NCI-H187 treated with DMSO at 0.1 percent for 48 hours (cell line): ENCODE measurements at regions not wholly inside any gene's neighbourhood (a gene's known extent, or its start where the extent isn't known, plus 50 kb on each side); places are given as distances from the start of the nearest gene placed in this dataset.
"Not testable (repeated sequence)": the region's sequence is repeated elsewhere in the genome, so short reads cannot be mapped to it uniquely, and the experiment has no call there.

Source experiments
- DNase-seq: peaks from one replicate; lab custom pipeline; 2025; lab: John Stamatoyannopoulos, UW

DNA sequence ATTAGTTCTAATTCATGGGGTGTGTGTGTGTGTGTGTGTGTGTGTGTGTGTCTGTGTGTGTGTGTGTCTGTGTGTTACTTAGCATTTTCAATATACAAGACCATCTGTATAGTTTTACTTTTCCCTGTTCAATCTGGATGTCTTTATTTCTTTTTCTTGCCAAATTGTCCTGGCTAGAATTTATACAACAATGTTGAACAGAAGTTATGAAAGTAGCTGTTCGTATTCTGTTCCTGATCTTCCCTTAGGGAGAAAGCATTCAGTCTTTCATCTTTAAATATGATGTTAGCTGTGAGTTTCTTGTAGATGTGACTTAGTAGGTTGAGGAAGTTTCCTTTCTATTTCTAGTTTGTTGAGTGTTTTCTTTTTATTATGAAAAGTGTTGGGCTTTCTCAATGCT, 101.0 kb upstream of the ADRA1D start:
- no peak for DNase-seq

GRCh38 chr20:4344670-4345069, 95.6 kb upstream of the ADRA1D start:
- DNase-seq: no peak

GRCh38 chr20:4342609-4343008, 93.5 kb upstream of the ADRA1D start:
- DNase-seq: no peak

DNA sequence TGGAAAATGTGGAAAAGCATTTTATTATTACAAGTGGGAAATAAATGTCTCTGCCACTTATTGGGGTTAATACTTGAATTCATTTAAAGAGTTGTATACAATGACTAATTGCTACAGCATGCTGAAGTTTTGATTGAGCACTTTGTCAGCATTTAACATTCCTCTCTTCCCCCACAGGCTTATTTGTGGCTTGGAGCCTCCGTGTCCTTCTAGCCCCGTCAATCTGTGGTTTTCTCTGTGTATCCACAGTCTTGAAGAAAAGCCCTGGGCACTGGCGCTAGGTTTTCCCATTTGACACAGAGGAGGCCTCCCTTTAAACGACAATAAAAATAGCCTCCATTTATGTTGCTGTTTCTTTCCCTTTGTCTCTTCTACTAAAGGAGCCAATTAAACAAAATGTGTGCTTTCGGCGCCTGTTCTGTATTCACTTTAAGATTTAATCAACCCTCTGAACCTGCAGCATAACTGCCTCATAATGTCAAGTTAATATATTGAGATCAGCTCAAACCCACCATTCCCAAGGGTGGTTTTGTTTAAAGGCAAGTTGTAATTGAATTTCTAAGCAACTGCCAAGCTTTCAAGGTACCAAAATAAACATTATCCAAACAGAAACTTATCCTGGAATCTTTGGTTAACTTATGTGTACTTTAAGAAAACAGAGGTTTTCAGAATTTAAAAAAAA, 92.9 kb upstream of the ADRA1D start:
- no peak for DNase-seq

- no peak for DNase-seq
Observed at GRCh38 chr20:4335722-4336121, 86.6 kb upstream of the ADRA1D start.

- DNase-seq: no peak
Observed at GRCh38 chr20:4332121-4332860, 83.2 kb upstream of the ADRA1D start.

GRCh38 chr20:4330011-4330410, 80.9 kb upstream of the ADRA1D start:
- no peak for DNase-seq

GRCh38 chr20:4329232-4329631, 80.1 kb upstream of the ADRA1D start:
- no peak for DNase-seq

DNA sequence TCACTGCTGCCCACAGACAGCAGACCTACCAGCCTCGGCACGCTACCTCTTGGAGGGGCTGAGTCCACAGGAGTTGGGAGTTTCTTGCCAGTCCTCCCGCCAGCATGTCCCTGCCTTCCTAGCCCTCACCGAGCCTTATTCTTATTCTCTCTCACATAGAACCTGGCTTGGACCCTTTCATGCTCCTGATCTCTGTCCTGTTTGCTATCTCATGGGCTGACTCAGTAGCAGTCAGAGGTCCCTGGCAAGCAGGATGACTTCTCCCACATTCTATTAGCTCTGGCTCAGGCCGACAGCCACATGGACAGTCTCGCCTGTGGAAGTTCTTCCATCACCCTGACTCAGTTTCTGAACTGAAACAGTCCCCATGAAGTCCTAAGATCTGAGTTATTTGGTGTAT, 79.5 kb upstream of the ADRA1D start:
- DNase-seq: no peak

DNA sequence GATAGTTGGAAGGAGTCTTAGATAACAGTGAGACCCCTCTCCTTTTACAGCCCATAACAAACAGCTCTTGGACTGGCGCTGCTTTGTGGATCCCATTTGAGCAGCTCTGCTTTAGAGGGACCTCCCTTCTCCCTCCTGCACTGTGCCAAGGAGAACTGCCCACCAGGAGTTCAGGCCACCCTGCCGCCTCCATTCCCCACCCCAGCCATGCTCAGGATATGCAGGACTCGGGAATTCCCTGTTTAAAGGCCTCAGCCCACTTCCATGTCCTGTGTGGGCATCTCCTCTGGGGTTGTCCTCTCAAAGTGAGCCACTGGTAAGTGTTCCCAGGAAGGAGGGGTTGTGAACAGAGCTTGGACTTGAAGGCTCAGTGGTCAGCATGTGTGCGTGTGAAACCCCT, 78.9 kb upstream of the ADRA1D start:
- DNase-seq: no peak

- no peak for DNase-seq
Observed at GRCh38 chr20:4326195-4327065, 77.3 kb upstream of the ADRA1D start.

DNA sequence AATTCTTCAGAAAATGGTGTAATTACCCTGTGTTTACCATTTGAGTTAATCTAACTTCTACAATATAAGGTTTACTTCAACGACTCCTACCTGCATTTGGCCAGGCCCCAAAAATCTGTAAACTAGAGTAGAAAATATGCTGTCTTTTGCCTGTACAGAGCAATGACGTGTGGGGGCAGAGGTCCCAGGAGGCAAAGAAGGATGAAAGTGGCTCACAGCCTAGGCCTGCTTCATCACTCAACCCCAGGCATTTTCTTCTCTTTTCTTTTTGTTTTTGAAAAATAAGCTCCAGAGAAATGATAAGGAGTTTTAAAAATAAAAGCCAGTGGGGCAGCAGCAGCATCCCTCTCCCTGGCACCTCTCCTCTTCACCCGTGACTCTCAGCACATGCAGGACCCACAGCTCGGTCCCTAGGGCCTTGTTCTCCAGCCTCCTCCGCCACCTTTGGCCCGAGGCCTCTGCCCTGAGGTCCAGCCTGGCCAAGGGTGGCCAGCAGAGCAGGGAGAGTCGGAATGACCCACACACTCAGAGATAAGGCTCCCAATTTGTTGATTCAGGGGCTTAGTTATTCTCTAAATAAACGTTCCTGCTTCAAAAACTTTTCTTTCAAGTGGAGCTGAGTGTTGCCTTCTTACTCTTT, 76.6 kb upstream of the ADRA1D start:
- no peak for DNase-seq

DNA sequence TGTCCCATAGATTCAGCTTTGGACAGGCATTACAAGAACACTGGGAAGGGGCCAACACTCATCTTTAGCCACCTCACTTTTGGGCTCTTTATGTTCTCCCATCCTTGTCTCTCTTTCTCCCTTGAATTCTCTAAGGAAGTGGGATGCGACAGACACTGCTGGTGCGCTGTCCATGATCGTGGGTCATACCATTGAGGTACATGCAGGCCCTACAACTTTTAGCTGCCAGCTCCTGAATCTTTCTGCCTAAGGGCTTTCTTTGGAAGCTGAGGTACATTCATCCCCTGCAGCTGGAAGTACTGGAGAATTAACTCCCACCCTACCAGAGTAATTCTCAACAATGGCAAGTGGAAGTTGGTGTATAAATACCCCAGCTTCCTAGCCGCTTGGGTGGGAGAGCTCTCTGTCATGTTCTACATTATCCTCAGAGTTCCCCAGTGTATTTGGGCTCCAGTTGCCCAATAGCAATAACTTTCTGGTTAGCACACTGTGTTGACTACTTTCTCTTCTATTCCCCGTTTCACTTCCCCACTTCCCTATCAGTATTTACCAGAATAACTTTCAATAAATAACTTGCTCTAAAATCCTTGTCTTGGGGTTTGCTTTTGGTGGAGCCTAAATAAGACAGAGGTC, 75.6 kb upstream of the ADRA1D start:
- DNase-seq: no peak

- no peak for DNase-seq
Observed at GRCh38 chr20:4322499-4322898, 73.4 kb upstream of the ADRA1D start.

DNA sequence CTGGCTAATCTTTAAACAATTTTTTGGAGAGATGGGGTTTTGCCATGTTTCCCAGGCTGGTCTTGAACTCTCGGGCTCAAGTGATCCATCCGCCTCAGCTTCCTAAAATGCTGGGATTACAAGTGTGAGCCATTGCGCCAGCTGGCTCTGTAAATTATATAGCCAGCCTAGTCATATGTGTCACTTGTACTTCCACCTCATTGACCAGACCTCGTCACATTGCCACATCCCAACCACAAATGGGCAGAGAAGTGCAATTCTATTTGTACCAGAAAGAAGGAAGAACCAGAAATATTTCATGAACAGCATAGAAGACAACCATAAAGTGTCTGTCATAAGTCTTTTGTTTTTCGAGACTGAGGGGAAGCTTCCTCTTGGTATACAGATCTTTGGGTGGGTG, 71.2 kb upstream of the ADRA1D start:
- no peak for DNase-seq

- no peak for DNase-seq
Observed at GRCh38 chr20:4318891-4319290, 69.8 kb upstream of the ADRA1D start.

DNA sequence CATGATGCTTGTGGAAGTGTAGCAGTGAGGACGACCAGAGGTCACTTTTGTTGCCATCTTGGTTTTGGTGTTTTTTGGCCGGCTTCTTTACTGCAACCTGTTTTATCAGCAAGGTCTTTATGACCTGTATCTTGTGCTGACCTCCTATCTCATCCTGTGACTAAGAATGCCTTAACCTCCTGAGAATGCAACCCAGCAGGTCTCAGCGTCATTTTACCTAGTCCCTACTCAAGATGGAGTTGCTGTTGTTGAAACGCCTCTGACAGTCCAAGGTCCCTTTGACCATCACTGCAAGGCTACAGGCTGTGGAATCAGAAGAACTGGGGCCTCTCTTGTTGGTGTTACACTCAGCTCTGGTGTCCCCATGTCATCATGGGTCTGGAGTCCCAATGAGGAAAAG, 61.5 kb upstream of the ADRA1D start:
- DNase-seq: not testable (repeated sequence)

- no peak for DNase-seq
Observed at GRCh38 chr20:4306206-4306605, 57.1 kb upstream of the ADRA1D start.

GRCh38 chr20:4305091-4305490, 56.0 kb upstream of the ADRA1D start:
- no peak for DNase-seq

- DNase-seq: no peak
Observed at GRCh38 chr20:4304601-4305000, 55.5 kb upstream of the ADRA1D start.

DNA sequence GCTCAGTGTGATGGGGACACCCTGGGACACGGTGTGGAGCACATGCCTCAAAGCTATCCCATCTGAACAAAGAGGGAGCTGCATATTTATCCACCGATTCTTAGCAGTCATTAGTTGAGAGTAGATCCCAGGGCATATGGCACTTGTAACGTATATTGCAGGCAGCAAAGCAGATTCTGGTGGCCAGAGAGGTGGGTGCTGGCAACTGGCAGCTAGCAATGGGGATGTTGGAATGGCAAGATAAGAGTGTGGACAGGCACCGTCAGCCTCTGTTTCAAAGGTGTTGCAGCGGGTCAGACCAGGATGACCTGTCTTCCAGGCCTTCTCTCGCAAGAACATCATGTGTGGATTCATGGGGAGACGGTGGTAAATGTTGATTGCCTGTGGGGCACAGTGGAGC, 54.0 kb upstream of the ADRA1D start:
- DNase-seq: no peak

DNA sequence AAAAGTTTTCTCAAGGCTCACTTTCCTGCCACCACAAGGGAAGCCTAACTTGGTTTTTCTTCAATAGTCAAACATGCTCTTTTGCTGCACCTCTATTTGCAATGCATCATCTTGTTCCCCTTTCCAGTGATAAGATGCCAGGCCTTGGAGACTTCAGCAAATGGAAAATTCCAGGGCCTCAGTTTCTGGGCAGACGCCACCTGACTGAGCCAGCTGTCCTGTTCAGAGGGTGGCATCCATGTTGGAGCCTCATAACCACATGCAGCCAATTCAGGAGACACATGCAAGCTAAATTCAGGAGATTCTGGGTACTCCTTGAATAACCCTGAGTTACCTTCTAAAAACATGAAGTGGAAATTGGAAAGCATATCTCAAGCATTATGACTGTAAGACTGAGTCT, 51.8 kb upstream of the ADRA1D start:
- DNase-seq: no peak
